ENCODE measurements at regions not wholly inside any gene's neighbourhood (a gene's known extent, or its start where the extent isn't known, plus 50 kb on each side); places are given as distances from the start of the nearest gene placed in this dataset.

GRCh38 chr18:22330508-22330907 lies 87.2 kb downstream of the CTAGE1 start:
- no peak for DNase-seq (ENCODE audit: low read depth in 2 of 2)

DNA sequence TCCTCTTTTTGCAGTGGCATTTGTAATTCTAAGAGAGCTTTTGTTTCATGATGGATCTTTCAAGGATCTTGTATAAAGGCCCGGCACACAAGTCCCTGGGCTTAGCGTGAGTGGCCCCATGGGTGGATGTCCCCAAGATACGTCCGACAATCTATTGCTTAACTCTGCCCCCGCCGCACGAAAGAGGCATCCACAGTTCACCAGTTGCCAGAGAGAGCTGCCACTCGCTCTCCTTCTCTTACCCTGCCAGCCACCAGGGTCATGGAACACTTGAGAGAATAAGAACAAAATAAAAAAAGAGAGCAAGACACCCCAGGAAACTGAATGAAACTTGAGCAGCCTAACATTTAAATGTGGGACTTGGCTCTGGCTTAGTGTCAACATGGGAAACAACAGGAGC lies 92.3 kb downstream of the CTAGE1 start:
- DNase-seq (ENCODE audit: low read depth in 2 of 2) = no peak

DNA sequence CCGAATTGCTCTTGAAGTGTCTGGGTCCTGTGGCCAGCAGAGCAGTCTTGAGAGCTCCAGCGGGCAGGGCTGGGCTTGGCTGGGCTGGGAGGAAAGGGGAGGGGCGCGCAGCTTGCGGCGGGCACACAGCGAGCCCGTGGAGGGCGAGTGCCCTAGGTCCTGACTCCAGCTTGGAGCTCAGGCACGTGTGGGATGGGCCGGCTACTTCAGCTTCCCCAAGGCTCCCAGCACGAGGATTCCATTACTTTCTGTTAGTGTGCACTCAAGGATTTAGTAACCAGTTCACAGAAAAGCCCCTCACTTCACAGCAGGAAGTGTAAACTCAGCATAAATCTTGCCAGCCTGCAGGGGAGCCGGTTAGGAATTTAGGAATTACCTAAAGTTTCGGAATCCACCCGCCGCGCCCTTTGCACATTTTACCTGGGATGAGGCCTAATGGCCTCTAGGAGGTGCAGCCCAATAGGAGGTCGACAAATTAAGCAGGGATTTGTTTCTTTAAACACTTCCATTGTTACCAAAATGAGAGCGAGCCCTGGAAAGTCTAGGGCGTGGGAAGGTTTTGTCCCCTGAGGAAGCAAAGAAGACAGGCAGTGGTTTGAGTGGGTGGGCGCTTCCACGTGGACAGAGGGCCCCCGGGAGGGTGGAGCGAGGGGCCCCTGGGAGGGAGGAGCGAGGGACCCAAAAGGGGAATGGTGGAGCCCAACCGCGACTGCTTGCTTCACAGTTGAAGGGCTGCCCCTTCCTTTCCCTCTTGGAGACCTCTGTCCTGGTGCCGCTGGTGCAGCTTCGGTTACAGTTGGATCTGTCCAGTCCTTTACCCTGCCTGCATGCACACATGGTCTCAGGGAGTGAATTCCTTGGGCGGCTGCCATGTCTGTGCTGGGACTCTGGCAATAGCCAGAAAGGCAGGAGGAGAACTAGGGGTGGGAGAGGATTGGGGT lies 93.3 kb downstream of the CTAGE1 start:
- DNase-seq (ENCODE audit: low read depth in 2 of 2) = no peak

- no peak for DNase-seq (ENCODE audit: low read depth in 2 of 2)
Measured at GRCh38 chr18:22322243-22322691, 95.4 kb downstream of the CTAGE1 start.

DNA sequence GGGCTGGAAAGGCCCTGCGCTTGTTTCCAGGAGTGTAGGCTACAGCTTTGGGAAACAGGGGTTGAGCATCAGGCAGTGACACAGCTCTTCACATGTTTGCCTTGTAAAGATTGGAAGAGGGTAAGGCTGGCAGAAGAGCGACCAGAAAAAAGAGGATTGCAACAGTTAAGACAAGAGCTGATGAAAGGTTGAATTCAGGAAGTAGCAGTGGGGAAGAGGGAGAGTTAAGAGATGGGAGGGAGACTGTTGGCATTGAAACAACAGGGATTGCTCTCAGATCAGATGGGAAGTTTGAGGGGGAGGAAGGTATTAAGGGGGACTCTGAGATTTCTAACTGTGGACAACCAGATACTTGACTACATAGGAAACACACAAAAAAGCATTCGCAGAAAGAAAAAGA lies 96.9 kb downstream of the CTAGE1 start:
- DNase-seq (ENCODE audit: low read depth in 2 of 2) = no peak

DNA sequence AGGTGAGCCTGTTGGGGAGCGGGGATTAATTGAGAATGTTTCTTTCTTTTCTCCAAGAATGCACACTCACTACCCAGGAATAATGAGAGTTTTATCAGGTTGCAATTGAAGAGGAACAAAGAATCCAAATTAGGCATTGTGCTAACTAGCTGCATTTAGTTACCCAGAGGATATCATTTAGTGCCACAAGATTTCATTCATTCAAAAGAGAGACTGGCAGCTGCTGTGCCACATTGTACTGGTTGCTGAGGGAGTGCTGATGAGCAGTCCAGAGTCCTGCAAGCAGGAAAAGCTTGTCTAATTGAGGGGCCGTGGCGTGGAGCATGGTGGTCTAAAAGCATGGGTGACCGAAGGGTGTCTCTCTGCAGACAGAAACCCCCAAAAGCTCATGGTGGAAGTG lies 97.6 kb downstream of the CTAGE1 start:
- DNase-seq (ENCODE audit: low read depth in 2 of 2) = no peak

DNA sequence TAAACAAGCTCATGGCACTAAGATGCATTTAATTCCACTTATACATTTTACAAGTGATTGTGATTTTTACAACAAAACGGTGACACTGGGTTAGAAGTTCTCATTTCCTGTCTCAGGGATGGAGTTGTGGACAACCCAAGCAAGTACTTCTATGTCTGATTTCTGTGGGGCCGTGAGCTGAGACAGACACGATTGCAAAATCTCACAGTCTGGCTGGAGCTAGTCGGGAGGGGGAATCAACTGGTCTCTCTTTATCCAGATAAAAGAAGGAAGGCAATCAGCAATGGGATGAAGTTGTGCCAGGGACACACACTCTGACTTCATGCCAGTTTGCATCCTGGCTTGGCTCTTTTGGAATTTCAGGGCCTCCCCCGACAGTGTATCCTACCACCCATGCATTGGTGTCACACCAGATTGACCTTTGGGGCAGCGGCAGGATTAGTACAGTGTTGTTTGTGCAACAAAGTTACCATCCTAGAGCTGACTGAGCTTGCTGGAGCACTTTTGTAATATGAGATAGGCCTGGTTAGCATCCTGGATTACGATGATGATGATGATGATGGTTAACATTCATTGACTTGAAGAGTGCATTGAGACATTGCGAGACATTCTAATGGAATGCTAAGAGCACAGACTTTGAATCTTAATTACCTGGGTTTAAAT lies 98.8 kb downstream of the CTAGE1 start:
- DNase-seq (ENCODE audit: low read depth in 2 of 2) = no peak

DNA sequence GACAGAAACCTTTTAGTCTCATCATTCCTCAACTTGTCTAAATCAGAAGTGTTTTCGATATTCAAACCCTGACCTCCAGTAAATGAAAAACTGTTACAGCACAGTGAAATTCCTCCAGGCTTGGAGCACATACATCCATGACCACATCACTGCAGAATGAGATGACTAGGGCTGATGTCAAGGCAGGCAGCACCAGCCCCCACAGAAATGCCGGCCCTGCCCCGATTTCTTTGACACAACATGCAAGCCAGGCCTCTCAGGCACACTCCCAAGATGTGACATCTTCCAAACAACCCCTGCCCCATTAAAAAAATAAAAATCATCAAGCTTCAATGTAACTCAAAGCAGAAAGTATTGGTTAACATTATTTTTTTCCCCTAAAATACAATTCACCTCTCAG lies 103.3 kb downstream of the CTAGE1 start:
- no peak for DNase-seq (ENCODE audit: low read depth in 2 of 2)

- no peak for DNase-seq (ENCODE audit: low read depth in 2 of 2)
Measured at GRCh38 chr18:22314001-22314400, 103.7 kb downstream of the CTAGE1 start.

DNA sequence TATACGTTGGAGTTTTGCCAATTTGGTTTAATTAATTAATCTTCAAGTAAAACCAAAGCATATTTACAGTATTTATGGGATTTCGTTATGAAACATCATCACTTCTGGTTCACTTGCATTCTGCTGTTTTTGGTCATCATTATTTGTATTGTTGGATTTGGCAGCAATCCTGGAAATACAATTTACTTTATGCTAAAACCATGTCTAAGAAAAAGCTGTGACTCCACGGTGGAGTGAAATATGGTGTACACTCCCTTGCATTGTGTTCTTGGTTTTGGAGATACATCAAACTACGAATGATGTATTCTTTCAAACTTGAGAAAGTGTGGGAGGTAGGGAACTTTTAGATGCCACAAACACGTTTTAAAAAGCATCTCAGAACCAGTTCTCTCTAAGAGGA lies 106.4 kb downstream of the CTAGE1 start:
- DNase-seq (ENCODE audit: low read depth in 2 of 2) = no peak

DNA sequence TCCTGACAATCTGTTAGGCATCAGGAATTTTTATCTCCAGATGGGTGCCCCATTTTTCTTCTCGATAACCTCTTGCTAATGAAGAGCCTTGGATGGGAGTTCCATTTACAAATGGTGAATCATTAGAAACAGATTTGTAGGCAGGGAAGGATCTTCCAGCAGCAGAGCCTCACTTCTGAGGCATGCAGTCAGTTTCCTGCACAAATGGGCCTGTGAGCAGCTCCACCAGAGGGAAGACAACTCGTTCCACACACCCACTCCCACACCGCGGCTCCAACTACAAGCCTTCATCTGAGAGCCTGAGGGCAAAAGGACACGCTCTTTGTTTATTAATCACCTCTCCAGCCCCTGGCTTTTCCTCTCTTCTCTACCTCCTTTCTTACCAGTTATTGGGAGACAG lies 108.5 kb downstream of the CTAGE1 start:
- no peak for DNase-seq (ENCODE audit: low read depth in 2 of 2)

DNA sequence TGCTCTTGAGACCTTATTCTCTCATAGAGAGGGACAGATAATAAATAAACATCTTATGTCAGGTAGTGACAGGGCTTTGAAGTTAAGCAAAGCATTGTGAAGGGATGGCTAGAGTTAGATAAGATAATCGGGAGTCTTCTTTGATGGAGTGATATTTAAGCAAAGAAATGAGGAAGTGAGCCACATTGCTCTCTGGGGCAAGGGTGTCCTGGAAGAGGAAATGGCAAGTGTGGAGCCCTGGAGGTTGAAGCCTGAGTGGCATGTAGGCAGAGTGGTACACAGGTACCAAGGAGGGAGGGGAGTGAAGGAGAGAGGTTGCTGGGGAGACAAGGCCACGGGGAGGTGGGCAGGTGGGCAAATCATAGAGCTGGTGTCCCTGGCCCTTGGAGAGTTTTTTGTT lies 110.2 kb downstream of the CTAGE1 start:
- DNase-seq (ENCODE audit: low read depth in 2 of 2) = no peak

- DNase-seq (ENCODE audit: low read depth in 2 of 2) = no peak
Measured at GRCh38 chr18:22303927-22304326, 113.8 kb downstream of the CTAGE1 start.

DNA sequence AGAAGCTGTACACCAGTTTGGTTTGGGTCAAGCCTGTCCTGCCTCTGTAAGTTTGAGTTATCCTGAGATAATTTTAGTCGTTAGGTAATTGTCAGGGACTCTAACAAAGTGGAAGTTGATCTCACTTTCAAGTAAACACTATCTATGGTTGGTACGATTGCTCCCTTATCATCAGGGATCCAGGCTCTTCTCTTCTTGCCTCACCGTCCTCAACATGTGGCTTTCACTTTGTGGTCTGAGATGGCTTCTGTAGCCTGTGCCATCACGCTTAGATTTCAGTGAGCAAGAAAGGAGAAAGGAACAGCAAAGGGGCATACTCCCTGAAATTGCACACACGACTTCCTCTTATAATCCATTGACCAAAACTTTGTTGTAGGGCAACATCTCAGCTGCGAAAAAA lies 115.6 kb downstream of the CTAGE1 start:
- DNase-seq (ENCODE audit: low read depth in 2 of 2) = no peak

DNA sequence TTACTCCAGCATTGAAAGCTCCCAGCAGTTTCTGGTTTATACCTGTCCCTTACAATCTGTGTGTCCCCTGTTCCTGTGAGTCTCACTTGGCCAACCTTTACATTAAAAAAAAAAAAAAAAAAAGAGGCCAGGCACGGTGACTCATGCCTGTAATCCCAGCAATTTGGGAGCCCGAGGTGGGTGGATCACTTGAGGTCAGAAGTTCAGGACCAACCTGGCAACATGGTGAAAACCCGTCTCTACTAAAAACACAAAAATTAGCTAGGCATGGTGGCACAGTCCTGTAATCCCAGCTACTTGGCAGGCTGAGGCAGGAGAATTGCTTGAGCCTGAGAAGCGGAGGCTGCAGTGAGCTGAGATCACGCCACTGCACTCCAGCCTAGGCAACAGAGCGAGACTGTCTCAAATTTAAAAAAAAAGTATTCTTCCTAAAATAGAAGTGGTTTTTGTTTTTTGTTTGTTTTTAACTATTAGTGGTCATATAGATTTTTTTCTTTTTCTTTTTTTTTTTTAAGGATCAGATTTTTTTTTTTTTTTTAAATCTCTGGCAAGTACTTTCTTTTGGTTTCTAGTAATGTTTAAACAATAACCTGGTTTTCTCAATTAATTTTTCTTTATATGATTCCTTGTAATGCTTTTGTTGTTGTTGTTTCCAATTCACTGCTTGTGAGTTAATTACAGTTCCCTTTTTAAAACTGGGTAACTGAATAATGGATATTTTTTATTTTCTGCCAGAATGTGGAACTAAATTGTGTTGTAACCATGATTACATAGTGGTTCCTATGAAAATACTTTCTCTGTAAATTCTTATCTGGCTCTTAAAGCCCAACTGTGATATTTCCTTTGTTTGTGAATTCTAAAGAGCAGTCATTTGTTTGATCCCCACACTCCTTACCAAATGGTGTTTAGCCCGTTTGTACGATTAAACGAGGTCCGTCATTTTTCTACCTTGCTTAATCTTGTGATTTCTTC lies 116.8 kb downstream of the CTAGE1 start:
- DNase-seq (ENCODE audit: low read depth in 2 of 2) = no peak

GRCh38 chr18:22297008-22297407 lies 120.7 kb downstream of the CTAGE1 start:
- no peak for DNase-seq (ENCODE audit: low read depth in 2 of 2)

DNA sequence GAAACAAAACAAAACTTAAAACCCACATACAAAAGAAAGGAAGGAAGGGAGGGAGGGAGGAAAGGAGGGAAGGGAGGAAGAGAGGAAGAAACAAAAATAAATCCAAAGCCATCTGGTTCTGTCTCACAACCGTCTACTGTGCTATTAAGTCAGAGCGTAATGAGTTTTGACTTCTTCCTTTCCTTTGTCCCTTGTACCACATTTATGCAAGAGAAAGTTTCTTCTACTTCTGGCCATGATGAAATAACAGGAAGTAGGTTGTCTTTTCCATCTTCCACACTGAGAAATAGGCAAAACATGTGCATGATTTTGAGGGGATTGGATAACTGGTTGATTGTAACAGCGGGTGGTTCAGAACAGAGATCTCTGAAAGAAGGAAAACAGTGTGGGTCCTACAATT lies 121.4 kb downstream of the CTAGE1 start:
- DNase-seq (ENCODE audit: low read depth in 2 of 2) = no peak

DNA sequence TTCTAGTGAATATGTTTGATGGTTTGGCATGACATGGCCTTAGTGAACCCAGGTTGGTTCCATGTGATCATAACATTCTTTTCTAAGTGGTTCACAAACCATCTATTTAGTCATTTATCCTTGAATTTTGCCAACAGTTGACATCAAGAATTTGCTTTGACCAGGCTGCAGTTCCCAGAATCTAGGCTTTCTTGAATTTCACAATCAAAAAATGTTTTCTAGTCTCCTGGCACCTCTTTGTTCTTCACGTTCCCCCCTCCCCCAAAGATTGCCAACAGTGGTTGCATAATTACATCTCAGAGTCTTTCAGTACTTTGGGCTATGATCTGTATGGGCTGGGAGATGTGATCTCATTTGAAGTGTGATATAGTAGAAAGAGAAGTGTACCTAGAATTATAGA lies 124.0 kb downstream of the GATA6 start:
- no peak for DNase-seq (ENCODE audit: low read depth in 2 of 2)

GRCh38 chr18:22290004-22290403 lies 120.6 kb downstream of the GATA6 start:
- DNase-seq (ENCODE audit: low read depth in 2 of 2) = no peak

DNA sequence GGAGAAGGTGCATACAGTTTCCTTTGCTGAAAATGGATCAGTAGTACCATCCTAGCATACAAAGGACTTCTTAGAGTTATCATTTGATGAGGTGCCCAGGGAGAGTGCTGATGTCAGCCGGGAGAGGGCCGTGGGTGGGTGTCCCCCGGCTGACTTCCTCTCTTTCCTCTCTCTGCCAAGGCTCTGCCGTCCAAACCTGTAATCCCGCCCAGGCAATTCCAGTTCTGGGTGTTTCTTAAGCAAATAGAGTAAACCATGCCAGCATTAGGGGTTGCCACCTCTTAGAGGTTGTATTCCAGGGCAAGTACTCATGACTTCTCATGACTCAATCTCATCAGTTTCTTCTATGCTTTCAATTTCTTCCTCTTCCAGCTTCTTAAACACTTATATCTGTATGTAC lies 117.2 kb downstream of the GATA6 start:
- DNase-seq (ENCODE audit: low read depth in 2 of 2) = no peak

- DNase-seq (ENCODE audit: low read depth in 2 of 2) = no peak
Measured at GRCh38 chr18:22285361-22286140, 116.2 kb downstream of the GATA6 start.

Measured in stimulated activated CD8-positive, alpha-beta memory T cell treated with anti-CD3 and anti-CD28 coated beads, Interleukin-15, amount 100 ng/mL, for 48 hours (primary cell).